ENCODE measurements at regions not wholly inside any gene's neighbourhood (a gene's known extent, or its start where the extent isn't known, plus 50 kb on each side); places are given as distances from the start of the nearest gene placed in this dataset.

DNA sequence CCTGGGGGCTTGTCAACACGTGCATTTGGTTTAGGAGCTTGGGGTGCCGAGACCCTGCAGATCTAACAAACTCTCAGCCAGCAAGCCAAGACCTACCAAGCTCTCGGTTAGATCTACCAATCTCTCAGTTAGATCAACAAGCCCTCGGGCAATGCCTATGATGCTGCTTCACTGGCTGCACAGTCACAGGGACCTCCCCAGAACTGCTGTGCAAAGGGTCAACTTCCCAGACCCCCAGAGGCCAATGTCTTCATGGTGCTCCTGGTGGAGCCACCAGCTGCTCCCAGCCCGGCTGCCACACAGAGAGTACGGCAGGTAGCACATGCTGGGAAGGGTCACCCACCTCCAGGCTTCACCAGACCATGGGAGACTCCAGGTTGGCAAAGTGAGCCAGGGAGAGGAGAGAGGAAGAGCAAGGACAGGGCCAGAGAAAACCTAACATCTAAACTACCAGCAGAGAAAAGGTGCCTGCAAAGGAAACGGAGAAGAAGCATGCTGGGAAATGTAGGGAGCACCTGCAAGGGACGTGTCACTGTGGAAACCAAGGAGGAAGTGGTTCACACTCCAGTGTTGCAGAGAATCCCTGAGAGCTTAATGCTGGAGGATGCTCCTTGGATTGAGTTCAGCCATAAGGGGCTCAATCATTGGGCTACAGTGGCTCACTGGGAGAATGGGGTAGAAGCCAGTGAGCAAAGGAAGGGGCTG is 51.5 kb upstream of the GDF10 start:
- Histone ChIP-seq H3K9me3 (no peaks in the 10 kb centered on the region), H3K4me3 (no peak overlapping the region), H3K36me3 (no peaks in the 10 kb centered on the region), H3K27me3 (no peaks in the 10 kb centered on the region), H3K27ac (no peak overlapping the region), H3K4me1 (no peaks in the 10 kb centered on the region)
- intact Hi-C loops (cut with DNase I) = no loop called here
- TF ChIP-seq, protein P1, sequence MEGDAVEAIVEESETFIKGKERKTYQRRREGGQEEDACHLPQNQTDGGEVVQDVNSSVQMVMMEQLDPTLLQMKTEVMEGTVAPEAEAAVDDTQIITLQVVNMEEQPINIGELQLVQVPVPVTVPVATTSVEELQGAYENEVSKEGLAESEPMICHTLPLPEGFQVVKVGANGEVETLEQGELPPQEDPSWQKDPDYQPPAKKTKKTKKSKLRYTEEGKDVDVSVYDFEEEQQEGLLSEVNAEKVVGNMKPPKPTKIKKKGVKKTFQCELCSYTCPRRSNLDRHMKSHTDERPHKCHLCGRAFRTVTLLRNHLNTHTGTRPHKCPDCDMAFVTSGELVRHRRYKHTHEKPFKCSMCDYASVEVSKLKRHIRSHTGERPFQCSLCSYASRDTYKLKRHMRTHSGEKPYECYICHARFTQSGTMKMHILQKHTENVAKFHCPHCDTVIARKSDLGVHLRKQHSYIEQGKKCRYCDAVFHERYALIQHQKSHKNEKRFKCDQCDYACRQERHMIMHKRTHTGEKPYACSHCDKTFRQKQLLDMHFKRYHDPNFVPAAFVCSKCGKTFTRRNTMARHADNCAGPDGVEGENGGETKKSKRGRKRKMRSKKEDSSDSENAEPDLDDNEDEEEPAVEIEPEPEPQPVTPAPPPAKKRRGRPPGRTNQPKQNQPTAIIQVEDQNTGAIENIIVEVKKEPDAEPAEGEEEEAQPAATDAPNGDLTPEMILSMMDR (IDR thresholded peaks at IDR 0.05) = no peak
- TF ChIP-seq POLR2AphosphoS5 (IDR thresholded peaks at IDR 0.05; ENCODE audit: insufficient read depth in 1 of 2, low read depth in 1 of 2) (no peak), POLR2A (IDR thresholded peaks at IDR 0.05) (no peak)
- DNase-seq (ENCODE audit: extremely low spot score in 2 of 2) = peak; percentile 72 to 93

DNA sequence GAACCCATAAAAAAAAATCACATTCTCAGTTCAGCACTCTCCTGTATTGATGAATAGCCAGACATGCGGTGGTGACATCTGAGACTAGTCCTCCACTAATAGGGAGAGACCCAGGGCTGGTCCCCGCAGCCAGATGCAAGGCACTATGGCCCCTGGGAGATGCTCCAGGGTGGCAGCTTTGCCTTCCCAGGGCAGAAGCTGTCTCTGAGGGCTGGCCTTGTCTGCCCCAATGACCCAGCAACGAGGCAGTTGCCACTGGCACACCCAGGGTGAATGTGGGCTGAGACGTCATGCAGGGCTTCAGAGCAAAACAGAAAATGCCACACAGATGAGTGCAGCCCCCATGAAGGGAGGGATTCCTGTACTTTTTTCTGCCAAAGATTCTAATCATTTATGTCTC is 50.1 kb upstream of the GDF10 start:
- intact Hi-C loops (cut with DNase I) = no loop called here
- H3K36me3 ChIP-seq = no peaks in the 10 kb centered on the region
- no peak overlapping the region for H3K4me3 ChIP-seq
- DNase-seq (ENCODE audit: extremely low spot score in 2 of 2) = peak; percentile 71 to 74
- H3K27ac ChIP-seq = no peak overlapping the region
- H3K9me3 ChIP-seq = no peaks in the 10 kb centered on the region
- TF ChIP-seq POLR2AphosphoS5 (IDR thresholded peaks at IDR 0.05; ENCODE audit: insufficient read depth in 1 of 2, low read depth in 1 of 2) = no peak
- no peak for TF ChIP-seq POLR2A (IDR thresholded peaks at IDR 0.05)
- TF ChIP-seq, protein P1 (IDR thresholded peaks at IDR 0.05) = no peak
- no peaks in the 10 kb centered on the region for H3K4me1 ChIP-seq
- H3K27me3 ChIP-seq = no peaks in the 10 kb centered on the region

All from vagina (tissue), 2 donors.